Right atrium auricular region (tissue), 2 donors: ENCODE measurements at regions not wholly inside any gene's neighbourhood (a gene's known extent, or its start where the extent isn't known, plus 50 kb on each side); places are given as distances from the start of the nearest gene placed in this dataset.

Experiments
- DNase-seq: peaks from one replicate; pipeline ENCODE4 v3.0.0-alpha.2; 2019; ENCODE audit warnings: low spot score
- H3K27ac ChIP-seq, 2 donors: fragments of 200-600 bp; sonication (generic); 1 replicate in 1 of 2; 2 replicates in 1 of 2; pipeline ENCODE4 v1.5.1; 2016 to 2019
- H3K27me3 ChIP-seq, 2 donors: fragments of 200-600 bp; sonication (generic); one replicate each; pipeline versions ENCODE4 v1.5.1 to v1.6.0; 2017 to 2019
- H3K36me3 ChIP-seq: fragments of 200-600 bp; sonication (generic); one replicate; pipeline ENCODE4 v1.5.1; 2016
- H3K4me1 ChIP-seq, 2 donors: fragments of 200-600 bp; sonication (generic); one replicate each; pipeline versions ENCODE4 v1.5.1 to v1.6.0; 2017 to 2019
- H3K4me3 ChIP-seq, 2 donors: fragments of 200-600 bp; sonication (generic); 1 replicate in 1 of 2; 2 replicates in 1 of 2; pipeline ENCODE4 v1.5.1; 2017 to 2019; ENCODE audit warnings: mild to moderate bottlenecking in 1 of 2, moderate library complexity in 1 of 2
- H3K9me3 ChIP-seq, 2 donors: fragments of 200-600 bp; sonication (generic); one replicate each; pipeline ENCODE4 v1.5.1; 2019
- CTCF ChIP-seq, 2 donors: fragments of 200-600 bp; sonication (generic); IDR thresholded peaks; one replicate each; pipeline ENCODE4 v1.5.1; 2019; ENCODE audit warnings: antibody characterized with exemption in 2 of 2

GRCh38 chr14:87879389-87879788, 113.6 kb downstream of the GALC start:
- TF ChIP-seq CTCF (IDR thresholded peaks at IDR 0.05), result no peak
- Histone ChIP-seq H3K4me1 (peaks cover 0 to under 1% of the 10 kb centered on the region in 2 donors), H3K27me3 (no peaks in the 10 kb centered on the region), H3K27ac (no peak overlapping the region), H3K9me3 (no peaks in the 10 kb centered on the region), H3K36me3 (no peaks in the 10 kb centered on the region), H3K4me3 (no peak overlapping the region)
- DNase-seq, result no peak

- H3K27ac ChIP-seq, result no peak overlapping the region
- DNase-seq, result no peak
- no peaks in the 10 kb centered on the region for H3K27me3 ChIP-seq
- H3K36me3 ChIP-seq, result no peaks in the 10 kb centered on the region
- peaks cover 0 to 3% of the 10 kb centered on the region in 2 donors for H3K4me1 ChIP-seq
- H3K9me3 ChIP-seq, result no peaks in the 10 kb centered on the region
- no peak for TF ChIP-seq CTCF (IDR thresholded peaks at IDR 0.05)
- H3K4me3 ChIP-seq, result no peak overlapping the region
These were observed 114.0 kb downstream of the GALC start for GRCh38 chr14:87878959-87879358.

GRCh38 chr14:87877877-87878276, 115.1 kb downstream of the GALC start:
- no peak for DNase-seq
- H3K27me3 ChIP-seq, result no peaks in the 10 kb centered on the region
- no peak for TF ChIP-seq CTCF (IDR thresholded peaks at IDR 0.05)

GRCh38 chr14:87874676-87875075, 118.3 kb downstream of the GALC start:
- Histone ChIP-seq H3K36me3 (no peaks in the 10 kb centered on the region), H3K4me1 (peaks cover 0 to 3% of the 10 kb centered on the region in 2 donors), H3K4me3 (no peak overlapping the region), H3K27me3 (no peaks in the 10 kb centered on the region), H3K9me3 (no peaks in the 10 kb centered on the region), H3K27ac (no peak overlapping the region)
- TF ChIP-seq CTCF (IDR thresholded peaks at IDR 0.05), result no peak
- DNase-seq, result no peak

More at GRCh38 chr14:87877877-87878276, 115.1 kb downstream of the GALC start:
- Histone ChIP-seq H3K27ac (no peak overlapping the region), H3K36me3 (no peaks in the 10 kb centered on the region), H3K9me3 (no peaks in the 10 kb centered on the region), H3K4me1 (peaks cover 0 to 3% of the 10 kb centered on the region in 2 donors), H3K4me3 (no peak overlapping the region)

GRCh38 chr14:87873741-87874140, 119.2 kb downstream of the GALC start:
- peaks cover 0 to 3% of the 10 kb centered on the region in 2 donors for H3K4me1 ChIP-seq
- no peak overlapping the region for H3K27ac ChIP-seq

More at GRCh38 chr14:87873741-87874140, 119.2 kb downstream of the GALC start:
- Histone ChIP-seq H3K27me3 (no peaks in the 10 kb centered on the region), H3K36me3 (no peaks in the 10 kb centered on the region), H3K9me3 (no peaks in the 10 kb centered on the region), H3K4me3 (no peak overlapping the region)
- DNase-seq, result no peak
- TF ChIP-seq CTCF (IDR thresholded peaks at IDR 0.05), result no peak
